ENCODE measurements at regions not wholly inside any gene's neighbourhood (a gene's known extent, or its start where the extent isn't known, plus 50 kb on each side); places are given as distances from the start of the nearest gene placed in this dataset.
"Not testable (repeated sequence)": the region's sequence is repeated elsewhere in the genome, so short reads cannot be mapped to it uniquely, and the experiment has no call there.

- POLR2A ChIA-PET: no interaction called here
- Mint-ChIP-seq H3K4me3 (ENCODE audit: unreplicated experiment) (no peak overlapping the region), H3K27me3 (ENCODE audit: insufficient read depth, unreplicated experiment) (no peaks in the 10 kb centered on the region), H3K9me3 (ENCODE audit: unreplicated experiment) (no peaks in the 10 kb centered on the region), H3K36me3 (ENCODE audit: insufficient read depth, unreplicated experiment) (no peaks in the 10 kb centered on the region), H3K4me1 (ENCODE audit: low read depth, unreplicated experiment) (no peaks in the 10 kb centered on the region), H3K27ac (ENCODE audit: unreplicated experiment) (no peak overlapping the region)
- CTCF ChIA-PET: no interaction called here
- Histone ChIP-seq H3K36me3 (ENCODE audit: control insufficient read depth, insufficient read depth, low read length) (no peaks in the 10 kb centered on the region), H3K4me3 (ENCODE audit: low read depth, low read length) (no peak overlapping the region), H3K4me1 (no peaks in the 10 kb centered on the region), H3K9me3 (no peaks in the 10 kb centered on the region), H3K27me3 (replicated peaks; ENCODE audit: control insufficient read depth, insufficient read depth, low read length) (no peaks in the 10 kb centered on the region)
- intact Hi-C loops (cut with micrococcal nuclease; ENCODE audit: unreplicated experiment): no loop called here
- no peak for TF ChIP-seq CTCF (IDR thresholded peaks at IDR 0.05; ENCODE audit: insufficient read depth in 1 of 2, low read depth in 1 of 2, low read length in 1 of 2, severe bottlenecking in 1 of 2, unreplicated experiment in 1 of 2)
- BruUV-seq (replicated peaks): no TSS peak
- DNase-seq: no peak
Measured at GRCh38 chr21:17397703-17398102, 115.1 kb upstream of the CXADR start.

- H3K27me3 Mint-ChIP-seq (ENCODE audit: insufficient read depth, unreplicated experiment); H3K9me3 ChIP-seq; H3K9me3 Mint-ChIP-seq (ENCODE audit: unreplicated experiment); DNase-seq; H3K36me3 Mint-ChIP-seq (ENCODE audit: insufficient read depth, unreplicated experiment); H3K4me1 Mint-ChIP-seq (ENCODE audit: low read depth, unreplicated experiment); H3K36me3 ChIP-seq (ENCODE audit: control insufficient read depth, insufficient read depth, low read length); H3K4me3 ChIP-seq (ENCODE audit: low read depth, low read length); H3K27ac Mint-ChIP-seq (ENCODE audit: unreplicated experiment); H3K4me3 Mint-ChIP-seq (ENCODE audit: unreplicated experiment); H3K27me3 ChIP-seq (replicated peaks; ENCODE audit: control insufficient read depth, insufficient read depth, low read length); BruUV-seq (replicated peaks); intact Hi-C loops (cut with micrococcal nuclease; ENCODE audit: unreplicated experiment); H3K4me1 ChIP-seq; POLR2A ChIA-PET; CTCF ChIA-PET: not testable (repeated sequence)
Measured at GRCh38 chr21:17398954-17399353, 113.9 kb upstream of the CXADR start.

GRCh38 chr21:17402937-17403336 is 109.9 kb upstream of the CXADR start:
- intact Hi-C loops (cut with micrococcal nuclease; ENCODE audit: unreplicated experiment): no loop called here
- TF ChIP-seq CTCF (IDR thresholded peaks at IDR 0.05; ENCODE audit: insufficient read depth in 1 of 2, low read depth in 1 of 2, low read length in 1 of 2, severe bottlenecking in 1 of 2, unreplicated experiment in 1 of 2): no peak
- no peaks in the 10 kb centered on the region for H3K4me1 ChIP-seq
- H3K27me3 ChIP-seq (replicated peaks; ENCODE audit: control insufficient read depth, insufficient read depth, low read length): no peaks in the 10 kb centered on the region
- H3K27me3 Mint-ChIP-seq (ENCODE audit: insufficient read depth, unreplicated experiment): no peaks in the 10 kb centered on the region
- H3K4me3 ChIP-seq (ENCODE audit: low read depth, low read length): no peak overlapping the region
- no peak overlapping the region for H3K4me3 Mint-ChIP-seq (ENCODE audit: unreplicated experiment)
- CTCF ChIA-PET: no interaction called here
- peaks cover 8% of the 10 kb centered on the region for H3K9me3 ChIP-seq
- H3K4me1 Mint-ChIP-seq (ENCODE audit: low read depth, unreplicated experiment): peaks cover 5% of the 10 kb centered on the region
- no peaks in the 10 kb centered on the region for H3K36me3 ChIP-seq (ENCODE audit: control insufficient read depth, insufficient read depth, low read length)
- H3K9me3 Mint-ChIP-seq (ENCODE audit: unreplicated experiment): peaks cover 11% of the 10 kb centered on the region
- BruUV-seq (replicated peaks): no TSS peak
- no peak overlapping the region for H3K27ac Mint-ChIP-seq (ENCODE audit: unreplicated experiment)
- no peak for DNase-seq
- POLR2A ChIA-PET: no interaction called here
- no peaks in the 10 kb centered on the region for H3K36me3 Mint-ChIP-seq (ENCODE audit: insufficient read depth, unreplicated experiment)

GRCh38 chr21:17406202-17406601 is 106.6 kb upstream of the CXADR start:
- no peaks in the 10 kb centered on the region for H3K27me3 Mint-ChIP-seq (ENCODE audit: insufficient read depth, unreplicated experiment)
- no peaks in the 10 kb centered on the region for H3K36me3 Mint-ChIP-seq (ENCODE audit: insufficient read depth, unreplicated experiment)
- intact Hi-C loops (cut with micrococcal nuclease; ENCODE audit: unreplicated experiment): no loop called here
- peaks cover 5% of the 10 kb centered on the region for H3K4me1 Mint-ChIP-seq (ENCODE audit: low read depth, unreplicated experiment)
- Histone ChIP-seq H3K9me3 (peaks cover 8% of the 10 kb centered on the region), H3K4me3 (ENCODE audit: low read depth, low read length) (no peak overlapping the region), H3K36me3 (ENCODE audit: control insufficient read depth, insufficient read depth, low read length) (no peaks in the 10 kb centered on the region), H3K27me3 (replicated peaks; ENCODE audit: control insufficient read depth, insufficient read depth, low read length) (no peaks in the 10 kb centered on the region), H3K4me1 (no peaks in the 10 kb centered on the region)
- H3K27ac Mint-ChIP-seq (ENCODE audit: unreplicated experiment): no peak overlapping the region
- peaks cover 11% of the 10 kb centered on the region for H3K9me3 Mint-ChIP-seq (ENCODE audit: unreplicated experiment)
- CTCF ChIA-PET: no interaction called here
- BruUV-seq (replicated peaks): no TSS peak
- no peak overlapping the region for H3K4me3 Mint-ChIP-seq (ENCODE audit: unreplicated experiment)
- POLR2A ChIA-PET: no interaction called here
- DNase-seq: no peak
- TF ChIP-seq CTCF (IDR thresholded peaks at IDR 0.05; ENCODE audit: insufficient read depth in 1 of 2, low read depth in 1 of 2, low read length in 1 of 2, severe bottlenecking in 1 of 2, unreplicated experiment in 1 of 2): no peak
